ENCODE measurements at regions not wholly inside any gene's neighbourhood (a gene's known extent, or its start where the extent isn't known, plus 50 kb on each side); places are given as distances from the start of the nearest gene placed in this dataset.

- DNase-seq = no peak
Observed at GRCh38 chrX:7216981-7217587, 69.1 kb upstream of the PUDP start.

- DNase-seq = no peak
Observed at GRCh38 chrX:7215842-7216241, 67.9 kb upstream of the PUDP start.

- no peak for DNase-seq
Observed at GRCh38 chrX:7214251-7214650, 66.3 kb upstream of the PUDP start.

DNA sequence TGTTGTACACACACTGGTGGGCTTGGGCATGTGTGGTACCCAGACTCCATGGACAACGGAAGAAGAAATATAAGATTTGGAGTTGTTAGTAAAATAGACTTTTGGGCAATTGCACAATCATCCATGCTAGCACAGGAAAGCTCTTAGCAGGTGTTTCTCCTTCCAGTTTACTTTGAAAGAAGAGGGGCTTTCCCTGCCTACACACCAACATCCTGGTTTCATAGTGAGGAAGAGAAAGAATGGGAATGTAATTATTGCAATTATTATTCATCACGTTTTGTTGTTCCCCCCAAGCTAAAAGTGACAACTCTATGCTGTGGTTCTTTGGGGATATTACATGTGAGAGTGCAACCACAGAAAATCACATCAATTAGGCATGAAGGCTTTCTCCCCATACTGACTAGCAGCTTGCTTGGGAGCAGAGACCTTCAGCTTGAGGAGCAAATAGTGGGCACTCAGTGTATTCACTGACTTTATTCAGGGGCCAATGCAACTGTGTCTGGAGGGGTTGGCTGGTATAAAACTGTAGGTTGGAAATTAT is 57.2 kb upstream of the PUDP start:
- DNase-seq = no peak

GRCh38 chrX:7204619-7205018 is 56.7 kb upstream of the PUDP start:
- no peak for DNase-seq

GRCh38 chrX:7202206-7202605 is 54.3 kb upstream of the PUDP start:
- DNase-seq = no peak

GRCh38 chrX:7201496-7201895 is 53.5 kb upstream of the PUDP start:
- DNase-seq = no peak

DNA sequence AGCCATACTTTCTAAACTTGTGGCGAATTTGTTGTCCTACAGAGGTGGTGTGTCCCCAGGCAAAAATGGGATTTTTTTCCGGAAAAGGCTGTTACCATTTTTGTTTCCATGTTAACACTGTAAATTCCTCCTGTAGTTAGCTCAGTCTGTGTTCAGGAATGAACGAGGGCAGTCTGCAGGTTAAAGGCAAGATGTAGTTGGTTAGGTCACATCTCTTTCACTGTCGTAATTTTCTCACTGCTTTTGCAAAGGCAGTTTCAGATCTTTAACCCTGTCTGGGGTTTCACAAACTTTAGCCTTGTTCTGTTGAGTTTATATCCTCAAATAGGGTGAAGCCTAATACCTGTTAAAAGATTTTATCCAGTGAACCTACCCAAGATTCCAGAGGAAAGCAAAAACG is 50.5 kb upstream of the PUDP start:
- DNase-seq = no peak
